Osteocyte (in vitro differentiated cells): ENCODE measurements at regions not wholly inside any gene's neighbourhood (a gene's known extent, or its start where the extent isn't known, plus 50 kb on each side); places are given as distances from the start of the nearest gene placed in this dataset.

Experiments used
- DNase-seq: peaks from one replicate; pipeline ENCODE4 v3.0.0; 2021; ENCODE audit warnings: mixed read lengths; ENCODE audit not compliant: unreplicated experiment; ENCODE audit errors: extremely low spot score
- H3K27ac Mint-ChIP-seq: one replicate; pipeline ENCODE4 v1.8.0; 2021; ENCODE audit warnings: mild to moderate bottlenecking, mixed read lengths; ENCODE audit not compliant: unreplicated experiment
- H3K27me3 Mint-ChIP-seq: one replicate; pipeline ENCODE4 v1.8.0; 2021; ENCODE audit warnings: mixed read lengths; ENCODE audit not compliant: unreplicated experiment
- H3K36me3 Mint-ChIP-seq: one replicate; pipeline ENCODE4 v1.8.0; 2021; ENCODE audit warnings: mixed read lengths; ENCODE audit not compliant: unreplicated experiment
- H3K4me1 Mint-ChIP-seq: one replicate; pipeline ENCODE4 v1.8.0; 2021; ENCODE audit warnings: mixed read lengths; ENCODE audit not compliant: unreplicated experiment
- H3K4me3 Mint-ChIP-seq: one replicate; pipeline ENCODE4 v1.8.0; 2021; ENCODE audit warnings: mild to moderate bottlenecking, moderate library complexity, mixed read lengths; ENCODE audit not compliant: unreplicated experiment
- H3K9me3 Mint-ChIP-seq: one replicate; pipeline ENCODE4 v1.8.0; 2021; ENCODE audit warnings: mixed read lengths; ENCODE audit not compliant: unreplicated experiment
- CTCF ChIP-seq: fragments of 200-600 bp; sonication (generic); IDR thresholded peaks from 2 replicates; pipeline ENCODE4 v1.5.0; 2021; ENCODE audit warnings: antibody characterized with exemption, mild to moderate bottlenecking, moderate library complexity

DNA sequence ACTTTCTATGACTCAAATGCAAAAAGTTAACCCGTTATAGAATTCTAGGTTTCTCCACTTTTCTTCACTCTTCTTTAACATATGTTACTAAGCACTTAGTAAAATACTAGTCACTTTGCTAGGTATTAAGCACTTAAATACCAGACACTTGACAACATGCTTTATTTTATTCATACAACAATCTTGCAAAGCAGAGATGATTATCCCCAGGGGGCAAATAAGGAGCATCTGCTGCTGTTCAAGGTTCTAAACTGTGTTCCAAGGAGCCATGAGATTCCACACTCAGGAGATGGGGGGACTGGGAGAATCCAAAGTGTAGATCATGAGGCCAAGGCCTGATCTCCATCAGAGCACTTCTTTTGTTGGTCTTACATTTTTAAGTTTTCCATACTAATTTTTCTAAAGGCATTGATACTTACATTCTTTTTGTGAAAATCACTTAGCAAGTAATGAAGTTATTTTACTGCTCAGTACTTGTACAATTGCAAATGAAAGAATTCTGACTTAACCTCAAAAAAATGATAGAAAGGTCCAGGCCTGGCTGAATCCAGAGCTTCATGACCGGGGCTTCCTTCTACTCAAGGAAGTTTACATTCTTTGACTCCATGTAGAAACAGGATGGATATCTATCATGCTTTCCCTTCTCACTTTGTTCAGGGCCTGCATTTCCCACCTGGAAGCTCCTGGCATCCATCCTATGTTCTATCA is 504.4 kb upstream of the WWC1 start:
- H3K4me3 Mint-ChIP-seq = no peak overlapping the region
- H3K9me3 Mint-ChIP-seq = no peaks in the 10 kb centered on the region
- no peak for DNase-seq
- H3K27ac Mint-ChIP-seq = no peak overlapping the region
- H3K27me3 Mint-ChIP-seq = no peaks in the 10 kb centered on the region
- no peak for TF ChIP-seq CTCF
- H3K36me3 Mint-ChIP-seq = no peaks in the 10 kb centered on the region
- no peaks in the 10 kb centered on the region for H3K4me1 Mint-ChIP-seq

GRCh38 chr5:167790045-167790444 is 501.4 kb upstream of the WWC1 start:
- H3K9me3 Mint-ChIP-seq = no peaks in the 10 kb centered on the region
- H3K36me3 Mint-ChIP-seq = no peaks in the 10 kb centered on the region
- no peak overlapping the region for H3K27ac Mint-ChIP-seq
- H3K27me3 Mint-ChIP-seq = no peaks in the 10 kb centered on the region
- no peak overlapping the region for H3K4me3 Mint-ChIP-seq
- DNase-seq = no peak
- H3K4me1 Mint-ChIP-seq = peaks cover 7% of the 10 kb centered on the region
- TF ChIP-seq CTCF = no peak

GRCh38 chr5:167790462-167791260 is 500.8 kb upstream of the WWC1 start:
- no peak overlapping the region for H3K27ac Mint-ChIP-seq
- H3K4me3 Mint-ChIP-seq = no peak overlapping the region
- no peaks in the 10 kb centered on the region for H3K9me3 Mint-ChIP-seq
- H3K36me3 Mint-ChIP-seq = no peaks in the 10 kb centered on the region
- H3K4me1 Mint-ChIP-seq = peaks cover 7% of the 10 kb centered on the region
- no peak for TF ChIP-seq CTCF
- H3K27me3 Mint-ChIP-seq = no peaks in the 10 kb centered on the region
- no peak for DNase-seq

- H3K27ac Mint-ChIP-seq = no peak overlapping the region
- peaks cover 7% of the 10 kb centered on the region for H3K4me1 Mint-ChIP-seq
- H3K36me3 Mint-ChIP-seq = no peaks in the 10 kb centered on the region
- no peaks in the 10 kb centered on the region for H3K27me3 Mint-ChIP-seq
- no peak overlapping the region for H3K4me3 Mint-ChIP-seq
- no peak for DNase-seq
- no peaks in the 10 kb centered on the region for H3K9me3 Mint-ChIP-seq
- no peak for TF ChIP-seq CTCF
Measured at GRCh38 chr5:167792514-167792913, 498.9 kb upstream of the WWC1 start.

DNA sequence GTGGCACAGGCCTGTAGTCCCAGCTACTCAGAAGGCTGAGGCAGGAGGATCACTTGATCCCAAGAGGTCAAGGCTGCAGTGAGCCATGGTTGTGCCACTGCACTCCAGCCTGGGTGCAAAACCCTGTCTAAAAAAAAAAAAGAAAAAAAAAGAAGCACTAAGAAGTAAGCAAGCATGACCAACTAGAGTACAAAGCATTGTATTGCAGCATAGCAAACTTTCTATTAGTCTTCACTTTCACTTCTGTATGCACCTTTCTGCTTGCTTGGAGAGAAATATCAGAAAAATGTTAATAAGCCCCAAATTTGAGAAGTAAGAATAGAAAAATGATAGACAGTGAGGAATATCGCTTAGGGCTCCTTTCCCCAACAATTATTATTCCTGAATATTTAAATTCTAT is 497.7 kb upstream of the WWC1 start:
- H3K27ac Mint-ChIP-seq = no peak overlapping the region
- no peak for TF ChIP-seq CTCF
- no peaks in the 10 kb centered on the region for H3K36me3 Mint-ChIP-seq
- DNase-seq = no peak
- no peaks in the 10 kb centered on the region for H3K9me3 Mint-ChIP-seq
- H3K27me3 Mint-ChIP-seq = no peaks in the 10 kb centered on the region
- H3K4me3 Mint-ChIP-seq = no peak overlapping the region
- H3K4me1 Mint-ChIP-seq = peaks cover 17% of the 10 kb centered on the region
